Cardiac muscle cell (in vitro differentiated cells and primary cell): ENCODE measurements at regions not wholly inside any gene's neighbourhood (a gene's known extent, or its start where the extent isn't known, plus 50 kb on each side); places are given as distances from the start of the nearest gene placed in this dataset.
"Not testable (repeated sequence)": the region's sequence is repeated elsewhere in the genome, so short reads cannot be mapped to it uniquely, and the experiment has no call there.

Source experiments
- DNase-seq, 2 donors: peaks; one replicate each; pipeline versions ENCODE4 v3.0.0 to v3.0.0-alpha.2; 2010 to 2017; ENCODE audit warnings: low read depth in 1 of 2, low spot score in 1 of 2
- H3K27ac ChIP-seq: fragments of 200-600 bp; sonication (generic); 2 replicates; pipeline ENCODE4 v1.5.1; 2016
- H3K27me3 ChIP-seq: fragments of 200-600 bp; sonication (generic); 2 replicates; pipeline ENCODE4 v1.6.0; 2016; ENCODE audit warnings: control low read depth
- H3K36me3 ChIP-seq: fragments of 200-600 bp; sonication (generic); 2 replicates; pipeline ENCODE4 v1.5.1; 2016; ENCODE audit warnings: control low read depth
- H3K4me1 ChIP-seq: fragments of 200-600 bp; sonication (generic); 2 replicates; pipeline ENCODE4 v1.8.1; 2017; ENCODE audit warnings: low read depth, mild to moderate bottlenecking, mixed run types
- H3K4me3 ChIP-seq: fragments of 200-600 bp; sonication (generic); 2 replicates; pipeline ENCODE4 v1.5.1; 2016; ENCODE audit warnings: mild to moderate bottlenecking
- H3K9me3 ChIP-seq: fragments of 200-600 bp; sonication (generic); 2 replicates; pipeline ENCODE4 v1.5.1; 2017; ENCODE audit warnings: low read depth, mild to moderate bottlenecking, control low read depth
- TF ChIP-seq, protein P1 (sequence below): IDR thresholded peaks from 2 replicates; pipeline ENCODE4 v1.5.1; 2012; ENCODE audit warnings: low read depth, mild to moderate bottlenecking, low read length

DNA sequence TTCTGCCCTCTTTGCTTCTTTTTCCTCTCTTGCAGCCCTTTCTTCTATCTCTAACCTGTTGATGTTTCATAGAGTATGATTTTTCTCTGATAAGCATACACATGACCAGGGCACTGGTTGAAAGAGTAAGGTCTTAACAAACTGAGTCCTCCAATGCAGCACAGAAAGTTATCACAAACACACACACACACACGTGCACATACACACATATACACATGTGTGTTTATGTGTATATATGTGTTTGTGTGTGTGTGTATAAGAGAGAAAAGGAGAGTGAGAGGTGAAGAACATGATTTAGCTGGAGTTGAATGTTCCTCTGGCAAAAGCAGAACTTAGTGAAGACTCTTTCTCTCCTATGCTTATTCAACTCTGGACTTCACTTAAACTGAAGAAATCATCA, 130.0 kb downstream of the KLF6 start:
- H3K4me1 ChIP-seq = no peaks in the 10 kb centered on the region
- DNase-seq = no peak
- no peak overlapping the region for H3K4me3 ChIP-seq
- no peaks in the 10 kb centered on the region for H3K27me3 ChIP-seq
- H3K36me3 ChIP-seq = no peaks in the 10 kb centered on the region
- no peak overlapping the region for H3K27ac ChIP-seq
- H3K9me3 ChIP-seq = no peaks in the 10 kb centered on the region
- TF ChIP-seq, protein P1, sequence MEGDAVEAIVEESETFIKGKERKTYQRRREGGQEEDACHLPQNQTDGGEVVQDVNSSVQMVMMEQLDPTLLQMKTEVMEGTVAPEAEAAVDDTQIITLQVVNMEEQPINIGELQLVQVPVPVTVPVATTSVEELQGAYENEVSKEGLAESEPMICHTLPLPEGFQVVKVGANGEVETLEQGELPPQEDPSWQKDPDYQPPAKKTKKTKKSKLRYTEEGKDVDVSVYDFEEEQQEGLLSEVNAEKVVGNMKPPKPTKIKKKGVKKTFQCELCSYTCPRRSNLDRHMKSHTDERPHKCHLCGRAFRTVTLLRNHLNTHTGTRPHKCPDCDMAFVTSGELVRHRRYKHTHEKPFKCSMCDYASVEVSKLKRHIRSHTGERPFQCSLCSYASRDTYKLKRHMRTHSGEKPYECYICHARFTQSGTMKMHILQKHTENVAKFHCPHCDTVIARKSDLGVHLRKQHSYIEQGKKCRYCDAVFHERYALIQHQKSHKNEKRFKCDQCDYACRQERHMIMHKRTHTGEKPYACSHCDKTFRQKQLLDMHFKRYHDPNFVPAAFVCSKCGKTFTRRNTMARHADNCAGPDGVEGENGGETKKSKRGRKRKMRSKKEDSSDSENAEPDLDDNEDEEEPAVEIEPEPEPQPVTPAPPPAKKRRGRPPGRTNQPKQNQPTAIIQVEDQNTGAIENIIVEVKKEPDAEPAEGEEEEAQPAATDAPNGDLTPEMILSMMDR = no peak

DNA sequence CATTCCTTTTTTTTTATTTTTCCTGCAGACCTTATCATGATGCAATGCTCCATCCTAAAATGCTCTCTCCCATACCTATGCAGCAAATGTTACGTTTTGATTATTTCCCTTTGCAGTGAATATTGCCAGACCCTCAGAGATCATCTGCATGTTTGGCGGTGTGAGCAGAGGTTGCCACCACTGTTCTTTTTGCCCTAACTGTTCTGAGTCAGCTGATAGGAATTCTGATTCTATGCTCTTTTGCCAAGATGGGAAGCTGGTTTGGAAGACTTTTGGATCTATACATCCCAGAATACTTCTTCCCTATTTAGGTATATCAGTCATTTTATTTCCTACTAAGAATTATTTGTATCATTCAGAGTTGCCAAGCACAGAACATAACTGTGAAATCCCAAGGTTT, 130.5 kb downstream of the KLF6 start:
- peak in 1 of 2 donors; percentile 35 for DNase-seq
- no peaks in the 10 kb centered on the region for H3K36me3 ChIP-seq
- H3K4me3 ChIP-seq = no peak overlapping the region
- no peaks in the 10 kb centered on the region for H3K27me3 ChIP-seq
- no peaks in the 10 kb centered on the region for H3K4me1 ChIP-seq
- H3K9me3 ChIP-seq = no peaks in the 10 kb centered on the region
- H3K27ac ChIP-seq = no peak overlapping the region
- TF ChIP-seq, protein P1 = no peak

DNA sequence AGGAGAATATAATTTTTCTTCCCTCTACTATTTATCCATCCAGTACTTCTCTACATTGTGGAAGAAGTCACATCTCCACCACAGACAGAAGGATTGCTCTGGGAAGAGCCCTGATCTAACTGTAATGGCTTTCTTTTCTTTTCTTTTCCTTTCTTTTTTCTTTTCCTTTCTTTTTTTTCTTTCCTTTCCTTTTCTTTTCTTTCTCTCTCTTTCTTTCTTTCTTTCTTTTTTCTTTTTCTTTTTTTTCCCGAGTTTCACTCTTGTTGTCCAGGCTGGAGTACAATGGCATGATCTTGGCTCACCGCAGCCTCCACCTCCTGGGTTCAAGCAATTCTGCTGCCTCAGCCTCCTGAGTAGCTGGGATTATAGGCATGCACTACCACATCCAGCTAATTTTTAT, 131.7 kb downstream of the KLF6 start:
- not testable (repeated sequence) for H3K4me3 ChIP-seq, H3K27ac ChIP-seq, H3K9me3 ChIP-seq

DNA sequence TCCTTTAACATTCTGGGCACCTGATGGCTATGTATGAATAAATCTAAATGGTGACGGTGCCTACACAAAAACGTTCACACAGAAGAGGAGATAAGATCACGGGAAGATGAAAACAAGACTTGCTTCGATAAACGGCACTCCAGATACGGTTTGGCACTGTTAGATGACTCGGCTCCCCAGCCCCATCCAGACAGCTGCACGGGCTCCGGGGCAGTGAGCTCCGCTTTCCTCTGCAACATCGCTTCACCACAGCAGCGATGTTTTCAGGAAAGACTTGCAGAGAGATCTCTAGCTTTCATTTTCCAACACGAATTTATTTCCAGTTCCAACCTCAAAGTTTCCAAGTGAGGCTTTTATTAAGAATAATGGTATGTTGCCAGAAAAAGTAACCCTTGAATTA, 132.1 kb downstream of the KLF6 start:
- peak in 1 of 2 donors; percentile 53 for DNase-seq
- Histone ChIP-seq H3K27ac (no peak overlapping the region), H3K36me3 (no peaks in the 10 kb centered on the region), H3K4me3 (no peak overlapping the region), H3K27me3 (no peaks in the 10 kb centered on the region), H3K4me1 (no peaks in the 10 kb centered on the region), H3K9me3 (no peaks in the 10 kb centered on the region)
- TF ChIP-seq, protein P1 = no peak

More for the DNA sequence above, 131.7 kb downstream of the KLF6 start:
- not testable (repeated sequence) for H3K27me3 ChIP-seq, DNase-seq, H3K4me1 ChIP-seq, H3K36me3 ChIP-seq

DNA sequence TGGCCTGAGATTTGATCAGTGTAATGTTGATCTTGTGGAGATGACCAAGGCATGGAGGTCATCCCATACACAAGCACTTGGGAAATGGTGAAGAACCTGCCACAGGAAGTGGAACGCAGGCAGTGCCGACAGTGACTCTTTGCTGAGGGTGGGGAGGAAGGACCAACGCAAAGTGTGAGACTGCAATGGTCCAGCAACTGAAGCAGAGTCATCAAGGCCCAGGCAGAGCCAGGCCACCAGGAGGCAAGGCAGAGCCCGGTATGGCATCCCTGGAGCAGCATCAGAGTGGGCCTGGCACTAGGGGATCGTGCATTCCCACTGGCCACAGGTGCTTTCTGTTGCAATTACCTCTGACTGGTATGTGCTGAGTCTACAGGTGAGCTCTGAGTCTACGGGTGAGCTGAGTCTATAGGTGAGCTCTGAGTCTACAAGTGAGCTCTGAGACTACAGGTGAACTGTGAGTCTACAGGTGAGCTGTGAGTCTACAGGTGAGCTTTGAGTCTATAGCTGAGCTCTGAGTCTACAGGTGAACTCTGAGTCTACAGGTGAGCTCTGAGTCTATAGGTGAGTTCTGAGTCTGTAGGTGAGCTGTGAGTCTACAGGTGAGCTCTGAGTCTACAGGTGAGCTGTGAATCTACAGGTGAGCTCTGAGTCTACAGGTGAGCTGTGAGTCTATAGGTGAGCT, 132.9 kb downstream of the KLF6 start:
- Histone ChIP-seq H3K27me3 (no peaks in the 10 kb centered on the region), H3K4me3 (no peak overlapping the region), H3K9me3 (no peaks in the 10 kb centered on the region), H3K36me3 (no peaks in the 10 kb centered on the region), H3K4me1 (no peaks in the 10 kb centered on the region), H3K27ac (no peak overlapping the region)
- DNase-seq = no peak
- TF ChIP-seq, protein P1 = no peak

DNA sequence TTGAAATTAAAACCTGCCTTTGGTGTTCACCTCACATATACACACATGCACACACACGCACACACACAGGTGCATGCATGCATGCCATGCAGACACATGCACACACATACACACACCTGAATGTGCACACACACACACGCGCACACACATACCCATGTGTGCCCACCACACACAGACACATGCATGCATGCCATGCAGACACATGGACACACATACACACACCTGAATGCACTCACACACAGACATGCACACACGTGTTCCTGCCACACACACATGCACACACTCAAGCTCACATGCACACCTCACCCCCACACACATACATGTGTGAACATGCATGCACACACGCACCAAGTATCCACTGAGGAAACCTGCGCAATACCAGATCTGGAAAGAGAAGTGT, 136.4 kb downstream of the KLF6 start:
- no peaks in the 10 kb centered on the region for H3K9me3 ChIP-seq
- no peaks in the 10 kb centered on the region for H3K4me1 ChIP-seq
- no peak for DNase-seq
- TF ChIP-seq, protein P1 = no peak
- no peak overlapping the region for H3K4me3 ChIP-seq
- no peak overlapping the region for H3K27ac ChIP-seq
- H3K27me3 ChIP-seq = no peaks in the 10 kb centered on the region
- no peaks in the 10 kb centered on the region for H3K36me3 ChIP-seq
